ENCODE measurements at regions not wholly inside any gene's neighbourhood (a gene's known extent, or its start where the extent isn't known, plus 50 kb on each side); places are given as distances from the start of the nearest gene placed in this dataset.

GRCh38 chr16:80298676-80299075 lies 242.1 kb upstream of the DYNLRB2 start:
- in situ Hi-C loops (cut with MboI; ENCODE audit: low pct_unique_long_range_greater_than_20kb, low sequenced_read_pairs, unreplicated experiment) = no loop called here
- TF ChIP-seq CTCF (IDR thresholded peaks at IDR 0.05; ENCODE audit: extremely low read depth, insufficient read depth, missing control alignments) = no peak
- no peak for DNase-seq (ENCODE audit: low spot score)

DNA sequence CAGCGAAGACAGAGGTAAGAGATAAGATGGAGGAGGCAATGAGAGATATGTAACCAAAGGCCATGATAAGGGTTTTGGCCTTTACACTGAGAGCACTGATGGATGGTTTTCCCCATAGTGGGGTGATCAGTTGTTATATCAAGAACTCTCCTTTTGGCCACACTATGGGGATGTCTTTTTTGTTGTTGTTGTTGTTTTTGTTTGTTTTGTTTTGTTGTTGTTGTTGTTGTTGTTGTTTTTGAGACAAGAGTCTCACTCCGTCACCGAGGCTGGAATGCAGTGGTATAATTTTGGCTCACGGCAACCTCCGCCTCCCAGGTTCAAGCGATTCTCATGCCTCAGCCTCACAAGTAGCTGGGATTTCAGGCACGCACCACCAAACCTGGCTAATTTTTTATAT lies 244.8 kb upstream of the DYNLRB2 start:
- TF ChIP-seq CTCF (IDR thresholded peaks at IDR 0.05; ENCODE audit: extremely low read depth, insufficient read depth, missing control alignments) = no peak
- in situ Hi-C loops (cut with MboI; ENCODE audit: low pct_unique_long_range_greater_than_20kb, low sequenced_read_pairs, unreplicated experiment) = no loop called here
- DNase-seq (ENCODE audit: low spot score) = no peak

DNA sequence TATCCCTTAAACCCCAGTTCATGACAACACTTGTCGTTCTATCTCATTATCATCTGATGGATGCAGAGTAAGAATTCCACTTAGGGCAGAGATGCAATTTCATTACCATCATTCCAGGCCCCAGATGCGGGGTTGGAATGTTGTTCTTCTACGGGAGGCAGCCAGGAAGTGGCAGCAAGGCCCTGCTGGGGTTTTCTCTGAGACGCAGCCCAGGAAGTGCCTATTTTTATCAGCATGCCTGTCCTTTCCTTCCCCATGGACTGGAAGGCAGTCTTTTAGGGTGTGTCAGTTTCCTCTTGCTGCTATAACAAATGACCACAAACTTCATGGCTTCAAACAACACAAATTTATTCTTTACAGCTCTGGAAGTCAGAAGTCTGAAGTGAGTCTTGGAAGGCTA lies 246.6 kb upstream of the DYNLRB2 start:
- DNase-seq (ENCODE audit: low spot score) = no peak
- TF ChIP-seq CTCF (IDR thresholded peaks at IDR 0.05; ENCODE audit: extremely low read depth, insufficient read depth, missing control alignments) = no peak
- in situ Hi-C loops (cut with MboI; ENCODE audit: low pct_unique_long_range_greater_than_20kb, low sequenced_read_pairs, unreplicated experiment) = no loop called here

DNA sequence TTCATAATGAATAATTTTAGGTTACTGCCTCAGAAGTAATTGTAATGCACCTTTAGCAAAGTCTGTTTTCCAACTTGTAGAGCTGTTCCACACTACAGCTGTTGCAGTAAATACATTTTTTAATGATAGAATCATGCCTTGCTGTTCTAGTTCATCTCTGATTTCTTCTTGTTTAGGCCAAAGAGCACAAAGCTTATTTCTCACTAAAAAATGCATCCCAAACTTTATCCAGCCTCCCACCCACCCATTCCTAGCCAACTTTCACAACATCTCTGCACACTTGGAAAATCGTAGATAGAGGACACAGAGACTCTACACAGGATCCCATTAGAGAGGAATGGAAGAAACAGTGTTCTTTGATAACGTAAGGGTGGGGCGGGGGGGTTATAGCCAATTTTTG lies 252.2 kb upstream of the DYNLRB2 start:
- in situ Hi-C loops (cut with MboI; ENCODE audit: low pct_unique_long_range_greater_than_20kb, low sequenced_read_pairs, unreplicated experiment) = no loop called here
- no peak for DNase-seq (ENCODE audit: low spot score)
- TF ChIP-seq CTCF (IDR thresholded peaks at IDR 0.05; ENCODE audit: extremely low read depth, insufficient read depth, missing control alignments) = no peak

GRCh38 chr16:80287674-80288073 lies 253.1 kb upstream of the DYNLRB2 start:
- TF ChIP-seq CTCF (IDR thresholded peaks at IDR 0.05; ENCODE audit: extremely low read depth, insufficient read depth, missing control alignments) = no peak
- in situ Hi-C loops (cut with MboI; ENCODE audit: low pct_unique_long_range_greater_than_20kb, low sequenced_read_pairs, unreplicated experiment) = no loop called here
- no peak for DNase-seq (ENCODE audit: low spot score)

DNA sequence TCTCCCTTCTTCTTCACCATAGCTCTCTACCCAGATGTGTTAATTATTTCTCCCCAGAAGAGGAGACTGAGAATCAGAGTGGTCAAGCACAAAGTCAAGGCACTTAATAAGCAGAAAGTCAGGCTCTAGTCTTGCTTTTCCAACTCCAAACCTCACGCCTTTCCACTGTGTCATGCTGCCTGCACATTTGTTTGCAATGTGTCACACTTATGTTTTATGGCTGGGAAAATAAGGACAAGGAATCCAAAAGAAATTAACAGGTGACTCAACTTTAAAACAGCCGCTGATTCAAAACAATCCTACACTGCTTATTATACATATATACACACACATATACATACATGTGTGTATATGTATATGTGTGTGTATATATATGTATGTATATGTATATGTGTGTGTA lies 255.7 kb upstream of the DYNLRB2 start:
- in situ Hi-C loops (cut with MboI; ENCODE audit: low pct_unique_long_range_greater_than_20kb, low sequenced_read_pairs, unreplicated experiment) = no loop called here
- no peak for DNase-seq (ENCODE audit: low spot score)
- TF ChIP-seq CTCF (IDR thresholded peaks at IDR 0.05; ENCODE audit: extremely low read depth, insufficient read depth, missing control alignments) = no peak

All from GM13977 (cell line).